Stimulated activated naive CD4-positive, alpha-beta T cell treated with Interleukin-2 at 50 U/mL for 16 hours (primary cell): ENCODE measurements at regions not wholly inside any gene's neighbourhood (a gene's known extent, or its start where the extent isn't known, plus 50 kb on each side); places are given as distances from the start of the nearest gene placed in this dataset.
"Not testable (repeated sequence)": the region's sequence is repeated elsewhere in the genome, so short reads cannot be mapped to it uniquely, and the experiment has no call there.

Experiments used
- DNase-seq: peaks from one replicate; lab custom pipeline; 2025; lab: John Stamatoyannopoulos, UW

DNA sequence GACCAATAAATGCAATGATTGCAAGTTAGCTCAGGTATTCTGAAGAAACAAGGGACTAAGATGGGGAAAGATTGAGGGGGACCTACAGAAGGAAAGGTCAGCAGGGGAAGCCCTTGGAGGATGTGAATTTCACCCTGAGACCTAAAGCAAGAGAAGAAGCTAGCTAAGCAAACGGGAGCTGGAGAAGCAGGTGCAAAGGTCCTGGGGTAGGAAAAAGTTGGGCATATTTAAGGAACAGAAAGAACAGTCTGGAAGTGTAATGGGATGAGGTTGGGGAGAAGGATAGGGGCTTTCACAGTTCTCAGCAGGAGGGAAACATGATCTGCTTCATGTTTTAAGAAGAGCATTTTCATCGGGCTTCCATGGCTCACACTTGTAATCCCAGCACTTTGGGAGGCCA, 89.7 kb upstream of the SLC45A1 start:
- no peak for DNase-seq

DNA sequence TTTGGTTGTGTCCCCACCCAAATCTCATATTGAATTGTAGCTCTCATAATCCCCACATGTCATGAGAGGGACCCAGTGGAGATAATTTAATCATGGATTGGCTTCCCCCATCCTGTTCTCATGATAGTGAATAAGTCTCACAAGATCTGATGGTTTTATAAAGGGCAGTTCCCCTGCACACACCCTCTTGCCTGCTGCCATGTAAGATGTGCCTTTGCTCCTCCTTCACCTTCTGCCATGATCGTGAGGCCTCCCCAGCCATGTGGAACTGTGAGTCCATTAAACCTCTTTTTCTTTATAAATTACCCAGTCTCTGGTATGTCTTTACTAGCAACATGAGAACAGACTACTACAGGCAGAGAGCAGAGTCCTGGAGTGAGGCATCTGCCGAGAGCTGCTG, 90.2 kb upstream of the SLC45A1 start:
- DNase-seq, result not testable (repeated sequence)

- DNase-seq, result no peak
Measured at GRCh38 chr1:8226747-8227146, 91.2 kb upstream of the SLC45A1 start.

- not testable (repeated sequence) for DNase-seq
Measured at GRCh38 chr1:8226024-8226423, 91.9 kb upstream of the SLC45A1 start.

- DNase-seq, result no peak
Measured at GRCh38 chr1:8223526-8223925, 94.4 kb upstream of the SLC45A1 start.

- no peak for DNase-seq
Measured at GRCh38 chr1:8222789-8223188, 95.1 kb upstream of the SLC45A1 start.

DNA sequence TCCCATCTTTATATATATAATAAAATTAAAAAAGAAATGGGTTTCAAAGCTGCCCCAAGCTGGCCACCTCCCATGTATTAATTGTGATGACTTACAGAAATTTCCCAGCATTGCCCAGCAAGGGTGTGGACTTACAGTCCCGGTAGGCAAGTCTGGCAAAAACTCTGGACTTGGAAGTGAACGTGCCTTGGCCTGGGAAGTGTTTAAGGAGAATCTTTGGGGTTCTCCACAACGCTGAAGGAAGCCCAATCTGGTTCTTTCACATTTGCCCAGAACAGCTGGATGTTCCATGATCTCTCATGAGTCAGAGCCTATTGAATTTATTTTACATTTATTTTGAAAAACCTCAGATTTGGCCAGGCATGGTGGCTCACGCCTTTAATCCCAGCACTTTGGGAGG, 98.4 kb upstream of the SLC45A1 start:
- DNase-seq, result no peak

GRCh38 chr1:8218351-8219092, 99.4 kb upstream of the SLC45A1 start:
- no peak for DNase-seq

DNA sequence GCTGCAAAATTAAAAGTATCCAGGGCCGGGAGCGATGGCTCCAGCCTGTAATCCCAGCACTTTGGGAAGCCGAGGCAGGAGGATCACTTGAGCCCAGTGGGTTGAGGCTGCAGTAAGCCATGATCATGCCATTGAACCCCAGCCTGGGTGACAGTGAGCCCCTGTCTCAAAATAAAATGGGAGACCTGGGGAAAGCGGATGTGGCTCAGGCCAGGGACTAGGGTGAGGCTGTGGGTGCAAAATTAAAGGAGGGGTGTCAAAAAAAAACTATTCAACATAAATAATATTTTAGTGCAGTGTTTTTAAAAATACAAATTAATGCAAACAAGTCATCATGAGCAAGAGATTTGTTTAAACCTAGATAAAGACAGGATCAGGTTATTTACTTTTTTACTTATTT, 100.1 kb upstream of the SLC45A1 start:
- no peak for DNase-seq

DNA sequence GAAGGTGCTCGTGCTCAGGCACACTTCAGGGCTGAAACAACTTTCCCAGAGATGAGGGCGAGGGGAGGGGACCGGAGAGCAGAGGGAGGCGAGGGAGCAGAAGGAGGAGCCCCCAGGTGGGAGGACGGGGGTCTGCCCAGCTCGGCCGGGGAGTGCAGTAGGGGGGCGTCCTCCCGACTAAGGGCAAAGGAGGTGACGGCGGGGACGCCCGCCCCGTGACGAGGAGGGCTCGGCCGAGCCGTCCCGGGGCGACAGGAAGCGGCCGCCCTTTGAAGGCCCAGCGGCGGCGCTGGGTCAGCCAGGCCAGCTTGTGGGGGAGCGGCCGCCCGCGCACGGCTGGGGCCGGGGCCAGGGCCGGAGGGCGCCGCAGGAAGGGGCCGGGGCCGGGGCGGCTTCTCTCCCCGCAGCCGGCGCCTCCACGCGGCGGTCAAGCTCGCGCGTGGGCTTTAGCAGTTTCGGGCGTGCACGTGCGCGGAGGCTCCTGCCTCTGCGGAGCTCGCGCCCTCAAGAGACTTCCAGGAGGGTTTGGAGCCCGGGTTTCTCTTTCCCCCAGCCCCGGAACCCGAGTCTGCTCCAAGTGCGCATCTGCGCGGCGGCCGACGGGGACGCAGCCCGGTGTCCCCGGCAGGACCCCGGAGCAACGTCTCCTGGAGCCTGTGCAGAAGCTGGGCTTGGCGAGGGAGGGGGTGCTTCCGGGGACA, 100.8 kb upstream of the SLC45A1 start:
- no peak for DNase-seq

- DNase-seq, result no peak
Measured at GRCh38 chr1:8216005-8216404, 101.9 kb upstream of the SLC45A1 start.

DNA sequence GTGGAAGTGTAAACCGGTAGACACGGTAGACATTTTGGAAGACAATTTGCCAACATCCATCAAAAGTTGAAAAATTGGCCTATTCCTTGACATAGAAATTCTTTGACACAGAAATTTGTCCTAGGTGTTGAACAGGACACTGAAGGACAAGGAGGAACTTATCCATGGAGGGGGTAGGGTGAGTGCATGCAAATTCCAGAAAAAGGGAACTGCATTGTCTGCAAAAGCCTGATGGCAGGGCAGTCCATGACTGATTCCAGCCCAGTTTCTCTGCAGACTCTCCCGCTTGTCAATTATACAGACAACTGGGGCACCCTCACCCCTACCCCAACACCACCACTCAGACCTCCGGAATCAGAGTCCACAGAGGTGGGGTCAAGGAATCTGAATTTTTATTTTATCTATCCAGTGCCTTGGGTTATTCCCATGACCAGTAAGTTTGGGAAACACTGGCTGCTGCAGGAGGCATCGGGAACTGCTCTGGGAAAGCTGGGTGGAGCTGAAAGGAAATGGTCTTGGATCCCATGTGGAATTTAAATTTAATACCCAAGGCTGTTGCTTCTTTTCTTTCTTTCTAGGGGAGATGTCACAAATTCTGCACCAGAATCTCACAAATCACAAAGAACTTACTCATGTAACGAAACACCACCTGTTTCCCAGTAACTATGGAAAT, 103.3 kb upstream of the SLC45A1 start:
- no peak for DNase-seq

DNA sequence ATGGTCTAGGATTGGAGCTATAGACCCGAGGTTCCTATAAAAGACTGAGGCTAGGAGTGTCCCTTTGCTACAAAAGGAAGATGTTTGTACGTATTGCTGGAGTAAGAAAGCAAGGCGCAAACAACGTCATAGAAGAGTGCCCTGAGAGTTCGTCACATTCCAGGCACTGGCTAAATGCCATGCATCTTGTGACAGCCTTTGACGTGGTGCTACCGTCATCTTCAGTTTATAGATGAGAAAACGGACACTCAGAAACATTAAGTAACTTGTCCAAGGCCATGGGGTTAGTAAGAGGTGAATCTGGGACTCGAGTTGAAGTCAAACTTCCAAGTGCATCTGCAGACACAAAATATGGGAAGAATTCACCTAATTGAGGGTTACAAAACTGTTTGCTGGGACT, 104.2 kb upstream of the SLC45A1 start:
- DNase-seq, result no peak

DNA sequence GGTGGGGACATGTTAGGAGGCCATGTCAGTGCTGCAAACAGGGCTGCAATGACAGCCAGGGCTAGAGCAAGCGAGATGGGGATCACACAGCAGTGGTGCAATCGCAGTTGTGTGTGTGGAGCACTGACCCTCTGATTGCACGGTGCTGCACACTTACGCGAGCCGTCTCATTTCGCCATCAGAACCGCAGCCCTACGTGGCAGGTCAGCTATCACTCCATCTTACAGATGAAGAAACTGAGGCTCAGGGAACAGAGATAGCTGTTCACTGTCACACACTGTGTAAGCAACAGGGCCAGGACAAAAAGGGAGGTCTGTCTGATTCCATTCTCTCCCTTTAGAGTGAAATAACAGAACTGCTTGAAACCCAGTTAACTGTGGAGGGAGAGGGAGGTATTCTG, 104.8 kb upstream of the SLC45A1 start:
- no peak for DNase-seq

DNA sequence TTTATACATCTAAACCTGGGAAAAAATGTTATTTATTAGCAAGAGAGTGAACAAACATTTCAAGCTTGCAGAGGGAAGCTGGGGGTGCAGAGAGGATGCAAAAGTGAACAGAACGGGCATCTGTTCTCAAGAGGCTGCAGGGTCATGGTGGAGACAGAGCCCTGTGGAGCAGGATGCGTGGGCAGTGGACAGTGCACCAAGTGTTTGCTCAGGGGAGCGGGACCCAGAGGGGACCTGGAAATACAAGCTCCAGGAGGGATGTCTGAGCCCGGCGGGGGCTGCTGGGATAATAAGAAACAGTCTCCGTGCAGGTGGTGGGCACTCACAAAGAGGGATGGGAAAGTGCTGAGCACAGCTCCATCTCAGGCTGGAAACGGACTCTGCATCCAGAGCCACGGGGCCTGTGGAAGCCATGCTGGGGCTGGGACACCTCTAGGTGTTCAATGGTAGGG, 105.3 kb upstream of the SLC45A1 start:
- no peak for DNase-seq

DNA sequence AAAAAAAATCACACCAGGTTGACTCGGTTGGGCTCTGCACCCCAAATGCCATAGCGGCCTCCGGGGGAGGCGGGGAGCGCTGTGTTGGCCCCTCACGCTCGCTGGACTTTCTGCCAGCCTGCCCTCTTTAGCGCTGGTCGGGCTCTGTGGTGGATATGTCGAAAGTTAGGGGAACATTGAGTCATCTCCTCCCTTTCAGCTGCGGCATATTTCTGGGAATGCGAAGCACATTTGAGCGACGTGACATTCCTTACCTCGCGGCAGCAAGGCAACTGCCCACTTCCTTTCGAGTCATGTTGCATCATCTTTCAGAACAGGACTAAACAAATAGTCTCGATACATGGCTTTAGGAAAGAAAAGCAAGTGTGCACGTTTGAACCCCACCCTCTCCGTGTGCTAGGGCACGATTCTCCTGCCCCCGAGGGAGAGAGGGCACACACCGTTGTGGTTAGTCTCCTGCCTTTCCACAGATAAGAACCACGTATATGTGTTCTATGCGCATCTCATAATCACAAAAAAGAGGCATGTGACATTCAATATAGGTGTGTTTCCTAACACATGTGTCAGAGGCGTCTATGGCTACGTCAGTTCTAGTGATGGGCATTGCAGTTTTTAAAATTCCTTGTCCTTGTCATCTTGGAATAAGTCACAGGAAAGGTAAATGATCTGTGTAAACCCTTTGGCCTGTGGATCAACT, 105.9 kb upstream of the SLC45A1 start:
- no peak for DNase-seq

DNA sequence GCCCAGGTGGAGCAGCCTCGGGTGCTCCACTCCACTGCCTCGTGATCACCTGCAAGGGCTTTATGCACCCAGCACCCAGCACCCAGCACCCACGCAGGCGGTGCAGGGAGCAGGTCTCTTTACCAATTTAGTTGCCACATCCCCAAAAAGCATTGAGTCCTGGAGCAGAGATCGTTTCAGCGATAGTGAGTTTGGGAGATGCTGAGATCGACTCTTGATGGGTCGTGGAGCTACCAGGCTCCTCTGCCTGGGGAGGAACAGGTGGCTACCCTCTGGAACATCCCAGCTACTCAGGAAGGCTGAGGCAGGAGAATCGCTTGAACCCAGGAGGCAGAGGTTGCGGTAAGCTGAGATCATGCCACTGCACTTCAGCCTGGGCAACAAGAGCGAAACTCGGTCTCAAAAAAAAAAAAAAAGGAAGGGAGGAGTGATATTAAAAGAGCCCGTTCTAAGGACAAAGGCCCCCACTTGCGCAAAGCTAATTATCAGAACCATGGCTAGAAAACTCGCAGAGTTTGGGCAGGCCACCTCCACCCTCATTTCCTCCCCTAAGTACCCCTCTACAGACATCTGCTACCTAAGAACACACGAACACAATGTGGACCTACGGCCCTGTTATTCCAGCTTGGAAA, 106.5 kb upstream of the SLC45A1 start:
- DNase-seq, result no peak

- no peak for DNase-seq
Measured at GRCh38 chr1:8207202-8207601, 110.7 kb upstream of the SLC45A1 start.

DNA sequence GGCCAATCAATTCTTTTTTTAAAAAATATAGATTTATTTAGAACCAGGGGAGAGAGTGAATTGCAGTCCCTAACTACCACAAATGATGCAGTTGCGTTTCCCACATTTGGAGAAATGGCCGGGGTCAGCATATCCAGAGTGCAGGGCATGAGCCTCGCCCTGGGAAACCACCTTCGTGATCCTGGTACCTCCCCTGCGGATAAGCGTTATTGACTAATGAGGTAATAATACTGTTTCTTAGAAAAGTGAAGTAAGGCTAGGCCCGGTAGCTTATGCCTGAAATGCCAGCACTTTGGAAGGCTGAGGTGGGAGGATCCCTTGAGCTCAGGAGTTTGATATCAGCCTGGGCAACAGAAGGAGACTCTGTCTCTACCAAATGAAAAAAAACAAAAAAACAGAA, 111.5 kb upstream of the SLC45A1 start:
- no peak for DNase-seq

- DNase-seq, result no peak
Measured at GRCh38 chr1:8205771-8206170, 112.1 kb upstream of the SLC45A1 start.

DNA sequence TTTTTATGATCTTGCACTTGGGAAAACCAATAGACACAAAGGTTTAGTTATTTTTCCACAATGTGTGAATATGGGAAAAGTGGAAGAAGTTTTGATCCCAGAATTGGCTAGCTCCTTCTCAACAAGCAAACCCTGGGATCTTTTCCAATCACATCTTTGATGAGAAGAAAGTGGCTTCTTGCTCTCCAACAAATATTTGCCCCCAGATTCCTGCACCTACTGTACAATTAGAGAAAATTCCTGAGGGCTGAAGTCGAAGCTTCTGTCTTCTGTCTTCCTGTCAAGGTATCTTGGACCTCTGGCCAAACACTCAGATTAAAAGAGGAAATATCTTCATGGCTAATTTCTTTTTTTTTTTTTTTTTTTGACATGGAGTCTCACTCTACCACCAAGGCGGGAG, 113.1 kb upstream of the SLC45A1 start:
- DNase-seq, result no peak

DNA sequence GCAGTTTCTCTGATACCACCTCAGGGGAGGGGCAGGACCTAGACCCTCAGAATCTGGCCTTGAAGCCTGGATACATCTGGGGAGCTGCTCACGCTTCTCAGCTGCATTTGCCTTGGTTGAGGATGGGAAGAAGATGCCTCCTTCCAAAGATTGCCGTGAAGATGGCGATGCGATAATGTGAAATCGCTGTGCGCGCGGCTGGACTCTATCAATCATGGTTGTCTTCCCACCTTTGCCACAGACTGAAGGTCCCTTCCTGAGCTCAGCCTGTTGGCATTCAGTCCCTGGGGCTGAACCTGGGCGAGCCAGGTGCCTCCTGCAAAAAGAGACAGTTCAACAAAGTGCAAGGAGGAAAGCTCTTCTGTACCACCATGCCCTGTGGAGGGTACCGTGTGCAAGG, 114.4 kb upstream of the SLC45A1 start:
- DNase-seq, result no peak
